ENCODE measurements at regions not wholly inside any gene's neighbourhood (a gene's known extent, or its start where the extent isn't known, plus 50 kb on each side); places are given as distances from the start of the nearest gene placed in this dataset.

GRCh38 chr6:137731960-137732616 lies 135.0 kb upstream of the TNFAIP3 start:
- DNase-seq (no peak), ATAC-seq (ENCODE audit: low read depth) (no peak)
- Mint-ChIP-seq H3K4me3 (no peak overlapping the region), H3K4me1 (peaks cover 13% of the 10 kb centered on the region), H3K27ac (no peak overlapping the region), H3K9me3 (ENCODE audit: insufficient read depth) (no peaks in the 10 kb centered on the region), H3K27me3 (peaks cover 8% of the 10 kb centered on the region)
- Histone ChIP-seq H4K20me1 (ENCODE audit: control insufficient read depth, insufficient read depth, low read length, poor library complexity, severe bottlenecking) (no peaks in the 10 kb centered on the region), H3K27me3 (replicated peaks in 1 of 4; ENCODE audit: control extremely low read depth in 1 of 4, control insufficient read depth in 3 of 4, insufficient read depth in 4 of 4, low read length in 3 of 4) (no peaks in the 10 kb centered on the region), H3K36me3 (replicated peaks in 1 of 2; ENCODE audit: control extremely low read depth in 1 of 2, control insufficient read depth in 1 of 2, extremely low read depth in 1 of 2, insufficient read depth in 2 of 2, low read length in 1 of 2) (no peaks in the 10 kb centered on the region), H3K79me2 (ENCODE audit: control insufficient read depth, insufficient read depth, low read length) (no peaks in the 10 kb centered on the region), H3K4me3 (ENCODE audit: control extremely low read depth in 1 of 5, extremely low read depth in 1 of 5, insufficient read depth in 1 of 5, low read depth in 2 of 5, low read length in 4 of 5) (no peak overlapping the region), H3K4me1 (ENCODE audit: control insufficient read depth in 2 of 2, insufficient read depth in 2 of 2, low read length in 2 of 2) (peaks cover 7 to 9% of the 10 kb centered on the region in 2 donors), H2AFZ (ENCODE audit: insufficient read depth, low read depth, low read length, poor library complexity, severe bottlenecking) (no peak overlapping the region), H3K9ac (ENCODE audit: low read length) (no peak overlapping the region), H3K4me2 (replicated peaks; ENCODE audit: low read depth, low read length, poor library complexity, severe bottlenecking) (no peak overlapping the region), H3K9me3 (ENCODE audit: control extremely low read depth in 1 of 3, control insufficient read depth in 2 of 3, insufficient read depth in 1 of 3, low read length in 2 of 3) (no peaks in the 10 kb centered on the region), H3K27ac (ENCODE audit: low read length in 2 of 2) (no peak overlapping the region)
- ChIA-PET POLR2A (no interaction called here), CTCF (interaction anchor here (0.6 kb wide), 1 partner anchor 278 kb away, joined by 3 read pairs; no protein-coding TSS in a partner anchor)
- TF ChIP-seq EZH2 (IDR thresholded peaks at IDR 0.05; ENCODE audit: borderline replicate concordance, insufficient read depth, low read depth, low read length, poor library complexity, severe bottlenecking) (no peak), CTCF (IDR thresholded peaks at IDR 0.05) (no peak)
- whole genome bisulfite sequencing (ENCODE audit: insufficient coverage), result 62% methylated on average over 2 of the region's 4 CpGs
- intact Hi-C loops (cut with micrococcal nuclease), result no loop called here

- Histone ChIP-seq H3K79me2 (ENCODE audit: control insufficient read depth, insufficient read depth, low read length) (no peaks in the 10 kb centered on the region), H4K20me1 (ENCODE audit: control insufficient read depth, insufficient read depth, low read length, poor library complexity, severe bottlenecking) (no peaks in the 10 kb centered on the region), H3K27me3 (replicated peaks in 1 of 4; ENCODE audit: control extremely low read depth in 1 of 4, control insufficient read depth in 3 of 4, insufficient read depth in 4 of 4, low read length in 3 of 4) (no peaks in the 10 kb centered on the region), H3K4me3 (ENCODE audit: control extremely low read depth in 1 of 5, extremely low read depth in 1 of 5, insufficient read depth in 1 of 5, low read depth in 2 of 5, low read length in 4 of 5) (no peak overlapping the region), H2AFZ (ENCODE audit: insufficient read depth, low read depth, low read length, poor library complexity, severe bottlenecking) (no peak overlapping the region), H3K9me3 (ENCODE audit: control extremely low read depth in 1 of 3, control insufficient read depth in 2 of 3, insufficient read depth in 1 of 3, low read length in 2 of 3) (no peaks in the 10 kb centered on the region), H3K4me1 (ENCODE audit: control insufficient read depth in 2 of 2, insufficient read depth in 2 of 2, low read length in 2 of 2) (peaks cover 7 to 9% of the 10 kb centered on the region in 2 donors), H3K9ac (ENCODE audit: low read length) (no peak overlapping the region), H3K27ac (ENCODE audit: low read length in 2 of 2) (no peak overlapping the region), H3K36me3 (replicated peaks in 1 of 2; ENCODE audit: control extremely low read depth in 1 of 2, control insufficient read depth in 1 of 2, extremely low read depth in 1 of 2, insufficient read depth in 2 of 2, low read length in 1 of 2) (no peaks in the 10 kb centered on the region), H3K4me2 (replicated peaks; ENCODE audit: low read depth, low read length, poor library complexity, severe bottlenecking) (no peak overlapping the region)
- CTCF ChIA-PET, result no interaction called here
- DNase-seq, result no peak
- Mint-ChIP-seq H3K9me3 (ENCODE audit: insufficient read depth) (no peaks in the 10 kb centered on the region), H3K4me3 (no peak overlapping the region), H3K27me3 (peaks cover 3% of the 10 kb centered on the region), H3K4me1 (peaks cover 16% of the 10 kb centered on the region), H3K27ac (no peak overlapping the region)
- WGBS (ENCODE audit: insufficient coverage), result no CpG with 5 or more reads among the region's 2 CpGs
- intact Hi-C loops (cut with micrococcal nuclease), result no loop called here
- POLR2A ChIA-PET, result no interaction called here
- no peak for ATAC-seq (ENCODE audit: low read depth)
- TF ChIP-seq CTCF (IDR thresholded peaks at IDR 0.05) (no peak), EZH2 (IDR thresholded peaks at IDR 0.05; ENCODE audit: borderline replicate concordance, insufficient read depth, low read depth, low read length, poor library complexity, severe bottlenecking) (no peak)
Measured at GRCh38 chr6:137733372-137733771, 133.7 kb upstream of the TNFAIP3 start.
